AG09319 (cell line): ENCODE measurements at regions not wholly inside any gene's neighbourhood (a gene's known extent, or its start where the extent isn't known, plus 50 kb on each side); places are given as distances from the start of the nearest gene placed in this dataset.
"Not testable (repeated sequence)": the region's sequence is repeated elsewhere in the genome, so short reads cannot be mapped to it uniquely, and the experiment has no call there.

Experiments
- DNase-seq: peaks from one replicate; pipeline ENCODE4 v3.0.0-alpha.2; 2010; ENCODE audit warnings: low read depth; ENCODE audit errors: extremely low read depth
- CTCF ChIP-seq: IDR thresholded peaks from 2 replicates; pipeline ENCODE4 v1.5.1; 2011; ENCODE audit warnings: low read depth, mild to moderate bottlenecking, inconsistent platforms, low read length, moderate library complexity

GRCh38 chr3:139122612-139123011 lies 77.9 kb upstream of the PRR23C start:
- TF ChIP-seq CTCF = no peak
- no peak for DNase-seq

- TF ChIP-seq CTCF = no peak
- no peak for DNase-seq
These were observed 78.8 kb upstream of the PRR23C start for GRCh38 chr3:139123377-139124095.

GRCh38 chr3:139124197-139124596 lies 79.5 kb upstream of the PRR23C start:
- TF ChIP-seq CTCF = no peak
- no peak for DNase-seq

- no peak for TF ChIP-seq CTCF
- peak; percentile 72 for DNase-seq
These were observed 82.4 kb upstream of the PRR23C start for GRCh38 chr3:139127101-139127500.

GRCh38 chr3:139127629-139128028 lies 82.9 kb upstream of the PRR23C start:
- not testable (repeated sequence) for DNase-seq

GRCh38 chr3:139128803-139129202 lies 84.1 kb upstream of the PRR23C start:
- TF ChIP-seq CTCF = no peak
- no peak for DNase-seq

- no peak for TF ChIP-seq CTCF
- DNase-seq = no peak
These were observed 85.2 kb upstream of the PRR23C start for GRCh38 chr3:139129892-139130291.
